ENCODE measurements at regions not wholly inside any gene's neighbourhood (a gene's known extent, or its start where the extent isn't known, plus 50 kb on each side); places are given as distances from the start of the nearest gene placed in this dataset.

DNA sequence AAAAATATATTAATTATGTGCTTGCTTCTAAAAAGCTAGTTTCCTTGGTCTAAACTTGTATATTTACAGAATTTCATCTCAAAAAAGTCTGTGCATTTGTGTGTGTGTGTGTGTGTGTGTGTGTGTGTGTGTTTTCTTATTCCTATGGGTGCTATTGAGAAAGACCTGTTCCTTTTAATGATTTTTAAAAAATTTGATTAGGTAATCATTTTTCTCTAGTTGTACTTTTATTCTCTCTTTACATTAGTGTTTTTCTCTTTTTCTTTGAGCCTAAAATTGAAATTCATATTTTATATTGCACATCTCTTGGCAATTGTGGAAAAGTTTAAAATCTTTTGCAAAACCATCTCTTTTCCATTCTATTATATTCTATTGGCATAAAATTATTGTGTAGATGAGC lies 690.4 kb upstream of the NDST4 start:
- no peak for DNase-seq (ENCODE audit: low read depth, low spot score)

DNA sequence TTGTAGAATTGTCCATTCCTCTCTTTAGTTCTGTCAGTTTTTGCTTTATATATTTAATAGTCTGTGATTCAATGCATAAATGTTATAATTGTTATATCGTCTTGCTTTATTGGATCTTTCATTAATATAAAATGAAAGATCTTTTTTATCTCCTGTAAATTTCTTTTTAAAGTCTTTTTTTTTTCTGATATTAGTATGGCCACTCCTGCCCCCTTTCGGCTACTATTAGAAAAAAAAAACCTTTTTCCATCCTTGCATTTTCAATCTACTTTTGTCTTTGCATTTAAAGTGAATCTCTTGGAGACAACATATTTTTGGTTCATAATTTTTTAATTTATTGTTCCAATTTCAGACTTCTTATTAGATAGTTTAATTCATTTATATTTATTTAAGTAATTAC lies 677.4 kb upstream of the NDST4 start:
- no peak for DNase-seq (ENCODE audit: low read depth, low spot score)

DNA sequence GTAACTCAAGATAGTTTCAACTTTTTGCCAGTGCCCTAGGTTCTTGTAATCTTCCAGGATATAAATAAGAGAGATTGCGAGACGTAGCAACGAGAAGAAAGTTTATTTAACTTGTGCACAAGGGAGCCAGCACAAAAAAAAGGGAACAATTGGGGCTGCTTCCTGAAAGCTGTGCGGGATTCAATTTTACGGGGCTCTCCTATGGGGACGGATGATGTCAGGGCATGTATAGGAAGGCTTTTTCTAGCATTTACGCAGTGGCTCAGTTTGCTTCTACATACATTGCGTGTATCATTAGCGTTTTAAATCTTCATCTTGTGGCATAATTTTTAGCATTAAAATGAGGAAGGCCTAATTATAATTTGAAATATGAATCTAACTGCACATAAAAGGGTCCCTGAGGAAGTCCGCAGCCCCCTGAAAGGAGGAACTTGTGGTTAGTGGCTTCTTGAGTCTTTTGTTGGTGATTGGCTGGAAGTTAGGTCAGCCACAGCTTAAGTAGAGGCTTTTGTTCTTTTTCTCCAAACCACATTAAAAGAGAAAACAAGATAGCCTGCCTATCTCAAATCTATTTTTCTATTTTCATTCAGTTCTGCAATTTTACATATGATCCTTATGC lies 668.2 kb upstream of the NDST4 start:
- no peak for DNase-seq (ENCODE audit: low read depth, low spot score)

DNA sequence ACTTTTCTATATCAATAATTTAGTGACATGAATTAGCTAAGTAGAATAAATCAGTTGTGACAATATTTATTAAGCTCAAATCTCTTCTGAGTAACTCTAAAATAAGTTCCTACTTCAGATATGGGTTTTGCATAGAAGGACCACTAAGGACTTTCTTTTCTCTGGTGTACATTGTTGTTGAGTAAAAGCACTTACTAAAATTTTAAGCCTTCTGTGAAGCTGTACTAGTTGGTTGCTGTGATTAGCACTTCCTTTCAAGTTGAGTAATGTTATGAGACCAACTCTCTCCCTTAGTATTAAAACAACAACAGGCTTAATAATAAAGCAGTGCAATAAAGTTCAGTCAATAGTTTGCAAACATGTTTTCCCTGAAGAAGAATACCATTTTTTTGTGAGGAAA lies 667.4 kb upstream of the NDST4 start:
- no peak for DNase-seq (ENCODE audit: low read depth, low spot score)

DNA sequence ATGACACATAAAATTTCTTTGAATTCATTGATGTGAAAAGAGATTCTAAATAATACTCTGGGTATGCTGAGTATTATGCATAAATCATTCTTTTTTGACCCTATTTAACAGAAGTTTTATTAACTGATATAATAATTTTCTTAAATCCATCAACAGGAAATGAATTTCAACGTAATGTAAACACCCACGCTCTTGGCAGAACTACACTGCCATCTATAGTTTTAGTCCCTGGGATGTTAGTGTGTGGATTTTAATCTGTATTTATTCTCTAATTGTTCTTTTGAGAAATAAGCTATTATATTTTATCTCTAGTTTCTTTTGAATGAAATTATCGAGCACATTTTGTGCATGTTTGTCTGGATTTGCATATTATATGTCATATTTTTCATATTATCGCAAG lies 666.8 kb upstream of the NDST4 start:
- DNase-seq (ENCODE audit: low read depth, low spot score) = no peak

DNA sequence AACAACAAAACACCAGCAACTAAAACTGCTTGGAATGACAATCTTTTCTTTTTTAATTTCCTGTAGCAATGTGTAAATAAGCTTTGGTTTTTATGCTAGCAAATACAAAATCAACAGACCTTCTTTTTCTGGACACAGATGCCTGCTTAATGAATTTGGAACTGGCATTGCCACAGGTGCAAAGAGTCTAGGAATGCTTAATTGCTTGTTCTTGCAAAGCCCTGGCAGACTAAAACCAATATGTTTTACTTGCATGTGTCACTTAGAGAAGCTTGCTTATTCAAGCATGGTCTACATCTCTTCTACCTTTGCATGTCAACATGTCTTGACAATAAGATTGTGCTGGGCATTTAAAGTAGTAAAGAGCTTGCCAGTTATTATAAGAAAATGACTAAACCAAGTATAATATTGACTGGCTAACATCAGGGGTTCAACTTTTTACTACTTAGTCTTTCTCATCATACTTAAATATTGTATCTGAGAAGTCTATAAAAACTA lies 656.7 kb upstream of the NDST4 start:
- no peak for DNase-seq (ENCODE audit: low read depth, low spot score)

DNA sequence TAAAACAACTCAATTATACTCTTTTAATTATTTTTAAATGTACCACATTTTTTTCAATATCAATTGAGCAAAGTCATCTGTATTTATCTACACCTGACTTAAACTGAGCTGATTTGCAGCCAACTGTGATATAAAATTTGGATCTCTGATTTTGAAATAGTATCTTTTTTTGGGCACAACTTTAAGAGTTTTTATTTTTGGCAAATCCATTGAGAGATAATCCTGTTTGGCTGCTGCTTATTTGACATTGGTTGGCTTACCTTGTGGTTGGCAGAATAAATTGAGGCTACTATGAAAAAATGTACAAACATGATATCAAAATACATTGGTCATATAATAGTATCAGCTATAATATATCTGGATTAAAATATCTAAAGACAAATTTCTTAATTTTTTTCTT lies 656.0 kb upstream of the NDST4 start:
- DNase-seq (ENCODE audit: low read depth, low spot score) = no peak

DNA sequence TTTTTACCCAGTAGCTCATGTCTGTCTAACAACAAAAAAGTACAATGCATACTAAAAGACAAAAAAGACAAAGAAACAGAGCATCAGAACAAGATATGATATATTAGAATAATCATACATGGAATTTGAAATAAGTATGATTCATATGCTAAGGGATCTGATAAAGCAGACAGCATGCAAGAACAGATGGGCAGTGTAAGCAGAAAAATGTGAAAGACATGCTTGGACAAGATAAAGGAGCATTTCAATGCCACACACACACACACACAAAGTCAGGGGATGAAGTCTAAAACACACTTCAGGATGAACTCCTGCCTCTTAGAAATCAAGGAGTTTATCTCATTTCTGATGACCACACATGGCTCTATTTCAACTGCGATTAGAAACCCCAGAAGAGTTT lies 649.6 kb upstream of the NDST4 start:
- no peak for DNase-seq (ENCODE audit: low read depth, low spot score)

DNA sequence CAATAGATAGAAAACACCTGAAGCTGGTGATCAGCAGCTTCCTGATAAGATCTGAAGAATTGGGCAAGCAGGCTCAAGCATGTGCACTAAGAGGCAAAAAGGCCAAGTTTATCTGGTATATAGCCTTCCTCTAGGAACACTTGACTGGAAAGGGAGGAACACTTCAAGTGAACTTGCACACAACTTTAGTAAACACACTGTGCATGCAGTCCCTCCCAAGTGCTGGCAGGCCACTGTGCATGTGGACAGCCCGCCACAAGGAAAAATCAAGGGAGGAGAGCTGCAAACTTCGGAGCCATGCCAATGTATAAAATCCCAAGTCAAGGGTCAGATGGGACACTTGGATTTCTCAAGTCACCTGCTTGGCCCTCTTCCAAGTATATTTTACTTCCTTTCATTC lies 645.8 kb upstream of the NDST4 start:
- DNase-seq (ENCODE audit: low read depth, low spot score) = no peak

DNA sequence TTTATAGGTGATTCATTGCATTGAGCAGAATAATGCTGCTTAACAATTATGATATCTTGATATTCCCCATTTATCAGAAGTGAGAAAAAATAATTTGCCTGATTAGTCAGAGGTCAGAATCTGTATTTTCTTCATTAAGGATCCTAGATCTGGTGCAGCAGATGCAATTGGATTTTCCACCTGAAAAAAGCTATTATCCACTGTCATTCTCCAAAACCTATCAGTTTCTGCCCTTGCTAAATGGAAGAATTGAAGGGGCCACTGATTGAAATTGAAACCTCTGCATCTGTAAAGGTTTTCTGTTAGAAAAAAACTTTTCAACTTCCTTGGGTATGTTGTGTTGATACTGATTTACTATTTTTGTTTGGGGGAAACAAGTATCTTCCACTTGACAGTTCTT lies 636.0 kb upstream of the NDST4 start:
- no peak for DNase-seq (ENCODE audit: low read depth, low spot score)

DNA sequence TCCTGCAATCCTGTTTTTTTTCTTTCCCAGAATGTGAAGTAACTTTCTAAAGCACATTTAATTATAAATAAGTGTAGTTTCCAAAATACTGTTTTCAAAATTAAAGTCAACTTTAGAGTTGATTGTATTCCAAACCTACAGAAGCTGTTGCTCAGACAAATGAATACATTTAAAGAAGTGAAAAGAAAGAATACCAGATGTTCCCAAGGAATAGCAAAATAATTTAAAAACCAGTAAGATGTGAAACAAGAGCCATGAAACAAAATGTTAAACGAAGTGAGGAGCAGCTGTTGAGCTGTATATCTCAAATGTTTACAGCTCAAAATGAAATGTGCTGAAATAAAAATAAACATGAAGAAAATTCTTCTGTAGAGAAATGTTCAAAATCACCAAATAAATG lies 627.4 kb upstream of the NDST4 start:
- DNase-seq (ENCODE audit: low read depth, low spot score) = no peak

DNA sequence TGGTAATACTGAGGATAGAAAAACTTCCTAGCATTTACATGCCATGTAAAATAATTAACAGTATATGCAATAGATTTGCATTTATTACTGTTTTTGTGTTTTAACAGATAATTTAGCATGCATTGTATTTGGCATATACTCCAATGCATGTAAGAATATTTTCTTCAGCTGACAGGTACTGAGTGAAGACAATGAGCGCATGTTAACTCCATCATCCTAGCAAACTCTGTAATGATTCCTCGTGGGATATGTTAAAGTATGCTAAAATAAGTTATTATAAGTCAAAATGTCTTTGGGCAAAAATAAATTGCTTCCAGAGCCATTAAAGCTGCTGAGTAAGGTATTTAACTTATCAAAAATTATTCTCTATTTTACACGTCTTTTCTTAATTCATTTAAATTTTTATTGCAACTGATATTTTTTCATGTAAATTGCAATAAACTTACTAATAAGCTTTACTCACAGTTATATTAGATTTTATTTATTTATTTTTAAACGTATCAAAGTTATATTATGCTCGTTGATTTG lies 616.4 kb upstream of the NDST4 start:
- DNase-seq (ENCODE audit: low read depth, low spot score) = no peak

DNA sequence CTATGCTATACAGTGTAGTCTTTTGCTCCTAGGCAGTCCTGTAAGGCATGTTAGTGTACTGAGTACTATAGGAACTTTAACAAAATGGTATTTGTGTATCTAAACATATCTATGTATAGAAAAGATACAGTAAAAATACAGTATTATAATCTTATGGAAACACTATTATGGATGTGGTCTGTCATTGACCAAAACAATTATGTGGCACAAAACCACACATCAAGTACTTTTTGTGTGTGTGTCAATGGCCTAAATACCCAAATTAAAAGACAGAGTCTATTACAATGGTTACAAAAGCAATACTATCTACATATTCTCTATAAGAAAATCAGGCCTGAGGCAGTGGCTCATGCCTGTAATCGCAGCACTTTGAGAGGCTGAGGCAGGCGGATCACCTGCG lies 610.2 kb upstream of the NDST4 start:
- no peak for DNase-seq (ENCODE audit: low read depth, low spot score)

DNA sequence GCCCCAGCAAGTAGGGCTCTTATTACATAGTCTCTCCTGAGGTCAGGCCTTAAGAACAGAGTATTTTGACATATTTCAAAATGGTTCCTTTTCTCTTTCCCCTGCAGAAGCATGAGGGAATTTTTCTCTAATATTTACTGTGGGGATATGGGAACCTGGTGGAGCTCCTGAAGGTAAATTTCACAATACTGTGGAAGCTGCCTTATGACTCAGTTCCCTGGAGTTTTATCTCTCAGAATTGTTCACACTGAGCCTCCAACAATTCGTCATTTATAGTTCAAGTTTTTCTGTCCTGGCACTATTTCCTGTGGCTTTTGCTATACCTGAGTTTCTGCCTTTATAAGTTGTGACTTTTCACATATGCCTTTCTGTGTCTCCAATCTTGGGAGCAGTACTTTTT lies 607.2 kb upstream of the NDST4 start:
- DNase-seq (ENCODE audit: low read depth, low spot score) = no peak

DNA sequence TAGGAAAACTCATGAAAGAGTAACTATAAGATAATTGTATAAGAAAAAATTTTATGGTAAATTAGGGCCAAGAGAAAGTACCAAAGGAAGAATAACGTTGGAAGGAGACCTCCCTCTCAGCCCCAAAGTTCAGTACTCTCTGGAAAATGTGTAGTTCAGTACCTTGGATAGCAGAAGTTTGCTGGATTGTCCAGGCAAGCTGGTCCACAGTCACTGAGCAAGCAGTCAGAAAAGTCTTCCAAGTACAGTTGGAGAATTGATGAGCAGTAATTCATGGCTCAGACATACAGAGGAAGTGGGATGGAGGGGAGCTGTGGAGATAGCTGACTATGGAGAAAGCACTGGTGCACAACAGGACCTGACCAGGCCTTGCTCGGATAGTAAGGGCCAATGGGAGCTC lies 598.2 kb upstream of the NDST4 start:
- DNase-seq (ENCODE audit: low read depth, low spot score) = no peak

DNA sequence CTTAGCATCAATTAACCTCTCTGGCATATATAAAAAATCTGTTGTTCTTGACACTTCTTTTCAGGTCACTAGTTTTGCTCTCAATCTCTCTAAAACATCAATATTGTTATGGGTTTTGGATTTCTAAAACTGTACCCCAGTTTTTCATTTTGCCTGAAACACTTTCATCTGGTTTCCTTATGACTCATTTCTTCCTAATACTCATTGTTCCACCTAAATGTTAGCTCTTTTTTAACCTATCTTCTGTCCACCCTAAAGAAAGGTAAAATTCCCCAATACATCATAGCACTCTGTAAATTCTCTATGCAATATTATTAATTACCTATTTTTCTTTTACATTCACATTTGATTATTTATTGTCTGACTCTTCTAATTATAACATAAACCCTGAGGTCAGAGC lies 575.5 kb upstream of the NDST4 start:
- no peak for DNase-seq (ENCODE audit: low read depth, low spot score)

DNA sequence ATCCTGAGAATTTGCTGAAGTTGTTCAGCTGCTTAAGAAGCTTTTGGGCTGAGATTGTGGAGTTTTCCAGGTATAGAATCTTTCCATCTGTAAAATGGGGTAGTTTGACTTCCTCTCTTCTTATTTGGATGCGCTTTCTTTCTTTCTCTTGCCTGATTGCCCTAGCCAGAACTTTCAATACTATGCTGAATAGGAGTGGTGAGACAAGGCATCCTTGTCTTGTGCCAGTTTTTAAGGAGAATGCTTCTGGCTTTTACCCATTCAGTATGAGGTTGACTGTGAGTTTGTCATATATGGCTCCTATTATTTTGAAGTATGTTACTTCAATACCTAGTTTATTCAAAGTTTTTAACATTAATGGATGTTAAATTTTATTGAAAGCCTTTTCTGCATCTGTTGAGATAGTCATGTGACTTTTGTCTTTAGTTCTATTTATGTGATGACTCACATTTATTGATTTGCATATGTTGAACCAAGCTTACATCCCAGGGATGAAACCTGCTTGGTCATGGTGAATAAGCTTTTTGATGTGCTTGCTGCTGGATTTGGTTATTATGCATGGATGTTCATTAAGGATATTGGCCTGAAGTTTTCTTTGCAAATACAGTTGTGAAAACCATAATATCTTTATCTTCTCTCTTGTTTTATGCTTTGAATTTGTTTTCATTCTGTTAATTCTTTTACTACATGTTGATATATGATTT lies 573.8 kb upstream of the NDST4 start:
- DNase-seq (ENCODE audit: low read depth, low spot score) = no peak

DNA sequence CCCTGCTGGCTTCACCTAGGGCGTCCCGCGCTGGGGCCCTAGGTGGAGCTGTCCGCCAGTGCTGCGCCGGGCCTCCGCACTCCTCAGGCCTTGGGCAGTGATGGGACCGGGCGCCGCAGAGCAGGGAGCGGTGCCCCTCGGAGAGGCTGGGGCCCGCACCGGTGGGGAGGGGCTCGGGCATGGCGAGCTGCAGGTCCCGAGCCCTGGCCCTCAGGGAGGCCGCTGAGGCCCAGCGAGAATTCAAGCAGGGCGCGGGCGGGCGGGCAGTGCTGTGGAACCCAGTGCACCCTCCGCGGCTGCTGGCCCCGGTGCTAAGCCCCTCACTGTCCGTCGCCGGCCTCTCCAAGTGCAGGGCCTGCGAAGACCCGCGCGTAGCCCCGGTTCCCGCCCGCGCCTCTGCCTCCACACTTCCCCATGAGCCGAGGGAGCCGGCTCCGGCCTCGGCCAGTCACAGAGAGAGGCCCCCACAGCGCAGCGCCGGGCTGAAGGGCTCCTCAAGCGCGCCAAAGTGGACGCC lies 565.1 kb upstream of the NDST4 start:
- DNase-seq (ENCODE audit: low read depth, low spot score) = no peak

DNA sequence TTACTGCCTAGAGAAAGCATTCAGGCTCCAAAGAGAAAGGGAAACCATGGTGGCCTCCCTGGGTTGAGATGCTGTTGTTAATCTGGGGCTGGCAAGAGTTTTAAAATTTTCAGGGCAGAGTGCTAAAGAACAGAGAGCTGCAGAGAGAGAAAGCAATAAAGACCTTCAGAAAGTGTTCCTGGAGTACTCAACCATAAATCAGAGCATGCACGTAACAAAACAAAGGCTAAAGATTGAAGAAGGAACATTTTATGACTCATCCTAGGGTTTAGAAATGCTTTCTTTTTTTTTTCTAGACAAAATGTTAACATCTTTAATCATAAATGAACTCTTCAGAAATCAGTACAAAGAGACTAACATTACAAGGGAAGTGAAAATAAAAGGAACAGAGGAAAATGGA lies 562.3 kb upstream of the NDST4 start:
- no peak for DNase-seq (ENCODE audit: low read depth, low spot score)

DNA sequence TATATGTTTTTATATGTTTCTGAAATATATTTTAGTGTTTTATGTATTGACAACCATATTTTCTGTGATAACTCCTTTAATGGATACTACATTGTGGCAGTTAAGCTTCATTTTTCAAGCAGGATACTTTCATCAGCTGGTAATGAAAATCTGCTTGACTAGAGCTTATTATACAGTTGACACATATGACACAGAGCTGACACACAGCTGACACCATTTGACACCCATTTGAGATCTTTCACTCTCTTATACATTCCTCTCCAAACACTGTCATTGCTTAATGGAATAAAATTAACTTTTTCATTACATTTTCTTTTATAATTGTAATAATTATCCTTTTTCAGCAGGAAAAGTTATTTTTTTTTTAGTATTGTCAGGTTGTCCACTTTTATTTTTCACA lies 561.1 kb upstream of the NDST4 start:
- DNase-seq (ENCODE audit: low read depth, low spot score) = no peak

DNA sequence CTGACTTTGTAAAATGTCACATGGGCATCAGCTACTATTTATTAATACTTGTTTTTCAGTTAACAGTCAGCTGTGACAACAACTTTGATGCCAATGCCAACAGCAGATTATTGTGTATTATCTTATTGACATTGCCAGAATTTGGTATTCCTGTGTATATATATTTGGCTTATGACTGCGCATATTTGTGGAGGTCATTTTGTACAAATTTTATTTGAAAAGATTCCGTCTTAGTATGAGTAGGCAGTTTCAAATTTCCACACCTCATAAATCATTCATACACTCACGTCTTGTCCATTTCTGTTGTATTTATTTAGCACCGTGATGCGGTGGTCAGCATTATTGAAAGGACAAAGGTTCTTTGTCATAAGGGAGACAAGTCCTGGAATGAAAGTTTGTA lies 558.2 kb upstream of the NDST4 start:
- DNase-seq (ENCODE audit: low read depth, low spot score) = no peak

DNA sequence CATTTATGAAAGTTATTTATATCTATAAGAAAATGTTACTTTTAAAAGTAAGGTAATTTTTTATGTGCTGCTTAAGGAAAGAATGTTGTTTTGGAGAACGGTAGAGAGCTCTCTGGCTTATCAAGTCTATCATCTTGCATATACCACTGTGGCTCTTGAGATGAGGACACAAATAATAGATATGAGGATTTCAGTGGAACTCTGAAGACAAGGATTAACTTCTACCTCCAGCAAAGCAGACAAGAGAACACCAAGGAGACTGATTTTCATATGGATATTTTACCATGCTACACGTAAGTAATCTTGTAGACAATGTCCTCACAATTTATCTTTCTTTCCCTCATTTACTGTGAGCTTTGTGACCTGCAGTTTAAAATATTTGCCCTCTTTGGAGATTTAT lies 557.5 kb upstream of the NDST4 start:
- DNase-seq (ENCODE audit: low read depth, low spot score) = no peak

DNA sequence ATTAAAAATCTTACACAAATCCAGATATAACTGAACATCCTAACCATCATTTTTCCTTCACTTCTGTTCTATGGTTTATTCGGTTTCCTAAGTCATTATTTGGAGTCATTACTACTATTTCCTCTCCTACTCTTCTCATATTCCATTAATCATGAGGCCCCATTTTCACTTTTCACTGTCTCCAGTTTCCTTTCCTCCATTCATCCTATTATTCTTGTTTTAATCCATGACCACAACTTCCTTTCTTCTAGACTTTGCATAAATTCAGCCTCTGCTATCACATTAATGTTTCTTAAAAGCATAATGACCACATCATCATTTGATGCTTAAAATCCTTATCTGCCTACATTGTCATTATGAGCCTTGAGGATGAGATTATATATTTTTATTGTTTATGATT lies 555.0 kb upstream of the NDST4 start:
- DNase-seq (ENCODE audit: low read depth, low spot score) = no peak

Data from iPS DF 19.7 (cell line).